Endothelial cell (in vitro differentiated cells): ENCODE measurements at regions not wholly inside any gene's neighbourhood (a gene's known extent, or its start where the extent isn't known, plus 50 kb on each side); places are given as distances from the start of the nearest gene placed in this dataset.

Experiments used
- DNase-seq: peaks from one replicate; pipeline ENCODE4 v3.0.0; 2021; ENCODE audit warnings: low spot score
- H3K27ac Mint-ChIP-seq: one replicate; pipeline ENCODE4 v1.8.0; 2021; ENCODE audit warnings: mixed read lengths, inconsistent platforms; ENCODE audit not compliant: unreplicated experiment
- H3K27me3 Mint-ChIP-seq: one replicate; pipeline ENCODE4 v1.8.0; 2021; ENCODE audit warnings: mild to moderate bottlenecking, moderate library complexity, mixed read lengths, inconsistent platforms; ENCODE audit not compliant: unreplicated experiment
- H3K36me3 Mint-ChIP-seq: one replicate; pipeline ENCODE4 v1.8.0; 2021; ENCODE audit warnings: mild to moderate bottlenecking, low read depth, mixed read lengths, inconsistent platforms; ENCODE audit not compliant: unreplicated experiment
- H3K4me1 Mint-ChIP-seq: one replicate; pipeline ENCODE4 v1.8.0; 2021; ENCODE audit warnings: mild to moderate bottlenecking, mixed read lengths, inconsistent platforms; ENCODE audit not compliant: unreplicated experiment
- H3K4me3 Mint-ChIP-seq: one replicate; pipeline ENCODE4 v1.8.0; 2021; ENCODE audit warnings: mild to moderate bottlenecking, mixed read lengths, inconsistent platforms; ENCODE audit not compliant: unreplicated experiment
- H3K9me3 Mint-ChIP-seq: one replicate; pipeline ENCODE4 v1.8.0; 2021; ENCODE audit warnings: mixed read lengths, inconsistent platforms; ENCODE audit not compliant: unreplicated experiment
- TF ChIP-seq, protein P1 (sequence below): fragments of 200-600 bp; sonication (generic); IDR thresholded peaks from one replicate; pipeline ENCODE4 v1.5.0; 2021; ENCODE audit warnings: antibody characterized with exemption; ENCODE audit not compliant: unreplicated experiment

DNA sequence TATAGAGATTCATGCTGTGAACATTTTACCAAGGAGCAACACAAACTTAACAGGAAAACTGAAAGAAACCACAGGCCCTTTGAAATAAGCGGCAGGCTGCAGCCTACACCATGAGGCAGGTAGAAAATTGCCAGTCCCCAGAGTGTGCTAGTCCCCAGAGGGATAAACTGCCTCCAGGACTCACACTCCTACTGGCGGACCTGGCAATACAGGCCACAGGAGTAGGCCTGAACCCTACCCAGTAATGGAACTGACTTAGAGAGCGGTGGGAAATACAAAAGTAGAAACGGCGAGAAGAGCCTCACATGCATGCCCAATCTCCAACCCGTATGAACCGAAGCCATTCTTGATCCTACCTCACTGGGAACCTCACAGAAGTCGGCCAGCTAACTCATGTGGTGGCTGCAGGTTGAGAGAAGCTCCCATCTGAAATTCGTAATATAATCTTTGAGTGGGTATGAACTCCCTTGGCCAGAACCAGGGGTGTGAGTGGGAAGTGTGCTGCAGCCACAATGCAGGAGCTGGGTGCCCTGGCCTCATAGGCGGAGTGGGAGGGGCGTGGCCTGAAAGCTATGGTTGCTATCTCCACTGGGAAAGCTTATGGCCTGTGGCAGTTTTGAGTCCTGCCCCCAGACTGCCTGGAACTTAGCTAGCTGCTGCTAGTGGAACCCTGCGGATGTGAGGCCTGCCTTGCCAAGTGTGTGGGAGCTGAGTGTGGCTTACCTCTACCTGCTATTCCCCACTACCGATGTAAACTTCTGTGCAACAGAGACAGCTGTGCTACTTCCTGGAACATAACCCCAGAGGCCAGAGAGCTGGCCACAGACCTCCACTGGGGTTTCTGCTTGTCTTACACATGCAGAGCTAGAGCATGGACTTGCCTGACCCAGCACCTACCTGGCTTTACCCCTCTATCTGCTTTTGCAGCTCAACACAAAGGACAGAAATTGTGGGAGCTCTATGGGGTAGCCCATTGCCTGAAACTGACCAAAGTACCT, 146.5 kb upstream of the COL21A1 start:
- Mint-ChIP-seq H3K9me3 (no peaks in the 10 kb centered on the region), H3K4me3 (no peak overlapping the region), H3K27me3 (no peaks in the 10 kb centered on the region), H3K27ac (no peak overlapping the region), H3K4me1 (no peaks in the 10 kb centered on the region), H3K36me3 (no peaks in the 10 kb centered on the region)
- TF ChIP-seq, protein P1, sequence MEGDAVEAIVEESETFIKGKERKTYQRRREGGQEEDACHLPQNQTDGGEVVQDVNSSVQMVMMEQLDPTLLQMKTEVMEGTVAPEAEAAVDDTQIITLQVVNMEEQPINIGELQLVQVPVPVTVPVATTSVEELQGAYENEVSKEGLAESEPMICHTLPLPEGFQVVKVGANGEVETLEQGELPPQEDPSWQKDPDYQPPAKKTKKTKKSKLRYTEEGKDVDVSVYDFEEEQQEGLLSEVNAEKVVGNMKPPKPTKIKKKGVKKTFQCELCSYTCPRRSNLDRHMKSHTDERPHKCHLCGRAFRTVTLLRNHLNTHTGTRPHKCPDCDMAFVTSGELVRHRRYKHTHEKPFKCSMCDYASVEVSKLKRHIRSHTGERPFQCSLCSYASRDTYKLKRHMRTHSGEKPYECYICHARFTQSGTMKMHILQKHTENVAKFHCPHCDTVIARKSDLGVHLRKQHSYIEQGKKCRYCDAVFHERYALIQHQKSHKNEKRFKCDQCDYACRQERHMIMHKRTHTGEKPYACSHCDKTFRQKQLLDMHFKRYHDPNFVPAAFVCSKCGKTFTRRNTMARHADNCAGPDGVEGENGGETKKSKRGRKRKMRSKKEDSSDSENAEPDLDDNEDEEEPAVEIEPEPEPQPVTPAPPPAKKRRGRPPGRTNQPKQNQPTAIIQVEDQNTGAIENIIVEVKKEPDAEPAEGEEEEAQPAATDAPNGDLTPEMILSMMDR = no peak
- DNase-seq = no peak

DNA sequence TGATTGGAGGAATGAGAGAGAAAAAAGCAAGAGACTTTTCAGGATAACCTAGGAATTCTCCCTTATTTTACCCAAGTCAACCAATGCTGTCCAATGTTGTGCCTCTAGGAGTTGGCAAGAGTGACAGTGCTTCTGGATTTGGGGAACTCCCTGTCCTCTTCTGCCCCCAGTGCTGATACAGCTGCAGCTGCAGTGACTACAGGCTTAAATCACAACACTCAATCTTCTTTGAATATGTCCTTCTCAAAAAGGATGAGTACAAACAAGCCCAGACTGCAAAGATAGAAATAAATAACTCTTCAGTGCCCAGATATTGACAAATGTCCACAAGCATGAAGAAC, 141.0 kb upstream of the COL21A1 start:
- Mint-ChIP-seq H3K36me3 (no peaks in the 10 kb centered on the region), H3K27ac (no peak overlapping the region), H3K9me3 (no peaks in the 10 kb centered on the region), H3K27me3 (no peaks in the 10 kb centered on the region), H3K4me1 (no peaks in the 10 kb centered on the region), H3K4me3 (no peak overlapping the region)
- DNase-seq = no peak
- TF ChIP-seq, protein P1 = no peak

DNA sequence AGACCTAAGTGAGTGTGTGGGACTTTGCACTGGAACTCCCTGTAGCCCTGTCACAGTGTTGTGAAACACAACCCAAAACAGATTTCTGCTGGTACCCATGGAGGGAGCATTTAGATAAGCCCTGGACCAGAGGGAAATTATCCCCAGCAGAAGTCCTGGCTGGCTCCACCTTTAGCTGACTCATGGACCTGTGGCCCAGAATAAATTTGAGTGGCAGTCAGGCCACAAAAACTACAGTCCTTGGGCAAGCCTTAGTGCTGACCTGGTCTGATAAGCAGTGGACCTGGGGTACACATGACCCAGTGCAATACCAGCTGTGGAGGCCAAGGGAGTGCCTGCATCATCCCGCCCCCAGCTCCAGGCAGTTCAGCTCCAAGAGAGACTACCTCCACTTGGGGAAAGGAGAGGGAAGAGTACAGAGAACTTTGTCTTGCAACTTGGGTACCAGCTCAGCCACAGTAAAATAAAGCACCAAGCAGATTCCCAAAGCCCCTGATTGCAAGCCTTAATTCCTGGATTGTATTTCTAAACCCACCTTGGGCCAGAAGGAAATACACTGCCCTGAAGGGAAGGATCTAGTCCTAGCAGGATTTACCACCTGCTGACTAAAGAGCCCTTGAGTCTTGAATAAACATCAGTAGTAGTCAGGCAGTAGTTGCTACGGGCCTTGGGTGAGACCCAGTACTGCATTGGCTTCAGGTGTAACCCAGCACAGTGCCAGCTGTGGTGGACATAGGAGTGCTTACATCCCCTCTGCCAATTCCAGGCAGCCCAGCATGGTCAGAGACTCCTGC, 140.4 kb upstream of the COL21A1 start:
- Mint-ChIP-seq H3K36me3 (no peaks in the 10 kb centered on the region), H3K4me3 (no peak overlapping the region), H3K9me3 (no peaks in the 10 kb centered on the region), H3K4me1 (no peaks in the 10 kb centered on the region), H3K27ac (no peak overlapping the region), H3K27me3 (no peaks in the 10 kb centered on the region)
- TF ChIP-seq, protein P1 = no peak
- DNase-seq = no peak

DNA sequence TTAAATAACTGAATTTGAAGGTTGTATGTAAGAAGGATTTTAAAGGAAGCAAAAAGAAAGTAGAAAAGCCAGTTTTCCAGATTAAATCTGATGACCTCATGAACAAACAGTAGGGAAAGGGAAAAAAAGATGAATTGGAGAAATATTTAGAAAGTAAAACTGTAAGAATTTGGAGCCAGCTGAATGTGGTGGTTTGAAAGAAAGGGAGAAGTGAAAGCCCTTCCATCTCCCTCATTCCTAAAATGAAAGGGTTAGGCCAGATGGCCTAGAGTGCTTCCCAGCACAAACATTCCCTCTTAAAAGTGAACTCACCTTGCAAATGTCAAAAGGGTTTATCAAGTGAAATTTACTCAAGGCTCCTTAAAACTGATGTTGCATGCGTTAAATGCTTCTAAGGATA, 139.3 kb upstream of the COL21A1 start:
- H3K4me3 Mint-ChIP-seq = no peak overlapping the region
- no peaks in the 10 kb centered on the region for H3K27me3 Mint-ChIP-seq
- H3K4me1 Mint-ChIP-seq = no peaks in the 10 kb centered on the region
- DNase-seq = no peak
- H3K9me3 Mint-ChIP-seq = no peaks in the 10 kb centered on the region
- no peak overlapping the region for H3K27ac Mint-ChIP-seq
- H3K36me3 Mint-ChIP-seq = no peaks in the 10 kb centered on the region
- TF ChIP-seq, protein P1 = no peak
